Iris pigment epithelial cell (primary cell): ENCODE measurements at regions not wholly inside any gene's neighbourhood (a gene's known extent, or its start where the extent isn't known, plus 50 kb on each side); places are given as distances from the start of the nearest gene placed in this dataset.
A peak's percentile ranks its signal among the peaks of the same experiment; 100 is the strongest.

Source experiments
- DNase-seq: peaks from one replicate; pipeline ENCODE4 v3.0.0-alpha.2; 2011; ENCODE audit warnings: low read depth

DNA sequence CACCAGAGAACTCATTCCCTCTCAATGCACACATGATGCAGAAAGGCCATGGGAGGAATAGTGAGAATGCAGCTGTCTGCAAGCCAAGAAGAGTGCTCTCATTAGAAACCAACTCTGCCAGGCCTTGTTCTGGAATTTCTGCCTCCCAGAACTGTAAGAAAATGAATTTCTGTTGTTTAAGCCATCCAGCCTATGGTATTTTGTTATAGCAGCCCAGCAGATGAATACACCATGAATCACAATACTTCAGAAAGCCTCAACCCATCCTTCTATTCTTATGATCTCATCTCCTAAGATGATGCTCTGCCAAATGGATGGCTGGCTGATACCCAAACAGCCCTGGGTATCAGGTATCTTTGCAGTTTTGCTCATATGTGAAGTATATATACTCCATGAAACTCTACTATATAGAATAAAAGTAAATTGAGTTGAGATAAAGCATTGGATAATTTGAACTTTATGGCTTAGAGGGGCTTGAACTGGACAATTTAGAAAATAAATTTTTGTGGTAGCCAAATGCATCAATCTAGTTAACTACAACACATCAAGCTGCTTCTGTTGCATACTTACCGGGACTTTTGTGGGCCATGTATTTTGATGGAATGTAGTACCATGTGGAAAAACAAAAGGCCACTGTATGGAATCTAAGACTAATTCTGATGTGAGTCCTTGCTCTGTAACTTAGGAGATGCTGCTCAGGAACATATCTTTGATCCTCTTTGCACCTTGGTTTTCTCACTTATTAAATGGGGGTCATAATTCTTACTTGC lies 245.9 kb downstream of the HS3ST1 start:
- peak; percentile 48 for DNase-seq

DNA sequence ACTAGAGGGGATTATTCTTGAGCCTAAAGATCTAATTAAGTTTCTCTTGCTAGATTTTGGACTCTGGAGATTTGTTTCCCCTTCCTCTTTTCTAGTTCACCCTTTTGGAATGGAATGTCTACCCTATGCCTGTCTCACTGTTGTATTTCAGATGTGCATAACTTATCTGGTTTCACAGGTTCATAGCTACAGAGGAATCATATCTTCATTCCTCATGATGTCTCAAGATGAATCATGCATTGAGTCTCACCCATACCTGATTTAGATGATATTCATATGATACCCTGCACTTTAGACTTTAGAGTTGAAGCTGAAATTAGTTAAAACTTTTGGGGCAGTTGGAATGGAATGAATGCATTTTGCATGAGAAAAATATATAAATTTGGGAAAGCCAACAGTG lies 246.7 kb downstream of the HS3ST1 start:
- no peak for DNase-seq

DNA sequence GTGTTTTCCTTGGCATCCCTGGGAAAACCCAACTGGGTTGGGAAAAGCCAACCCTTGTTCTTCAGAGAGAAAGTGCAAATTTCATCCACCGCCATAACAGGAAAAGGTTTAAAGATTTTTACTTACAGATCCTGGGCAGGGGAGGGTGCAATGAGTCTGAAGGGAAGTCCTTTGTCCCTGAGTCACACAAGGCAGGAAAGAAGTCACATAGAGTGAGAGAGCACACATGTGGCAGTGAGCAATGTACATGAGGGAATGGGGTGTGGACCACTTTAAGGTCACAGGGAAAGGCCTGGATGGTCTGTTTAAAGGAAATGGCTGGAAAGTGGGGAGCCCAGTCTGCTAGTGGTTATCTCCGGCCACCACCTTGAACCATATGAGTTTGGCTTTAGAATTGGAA lies 248.9 kb downstream of the HS3ST1 start:
- no peak for DNase-seq

DNA sequence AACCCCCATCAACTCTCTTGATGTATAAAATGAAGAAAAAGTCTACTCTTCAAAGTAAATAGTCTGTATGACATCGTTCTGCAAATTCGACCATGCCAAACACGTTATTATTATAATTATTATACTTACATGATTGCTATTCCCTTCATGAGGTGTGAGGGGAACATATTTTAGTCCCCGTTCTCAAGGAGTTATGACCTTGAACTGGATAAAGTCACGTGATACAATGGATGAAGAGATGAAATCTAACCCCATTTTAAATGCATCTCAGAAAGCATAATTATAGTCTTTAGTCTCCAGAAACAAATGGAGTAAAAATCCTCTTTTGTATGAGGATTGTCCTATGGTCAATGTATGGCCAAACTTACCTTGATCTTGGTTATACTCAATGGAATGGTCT lies 250.3 kb downstream of the HS3ST1 start:
- no peak for DNase-seq

DNA sequence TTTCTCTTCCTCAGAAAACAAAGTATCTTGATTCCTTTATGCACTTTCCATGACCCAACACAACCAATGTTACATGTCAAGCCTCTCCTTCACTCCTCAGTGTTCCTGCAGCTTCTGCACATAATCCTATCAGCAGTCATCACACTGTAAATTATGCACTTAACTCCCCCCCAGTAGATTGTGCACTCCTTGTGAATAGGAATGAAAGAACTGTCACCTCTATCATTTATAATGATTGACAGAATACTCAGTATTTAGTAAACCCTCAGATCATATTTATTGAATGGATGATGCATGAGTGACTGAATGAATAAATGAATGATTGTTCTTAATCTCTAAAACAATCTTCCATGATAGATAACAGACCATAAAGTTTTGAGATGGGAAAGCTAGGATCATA lies 253.3 kb downstream of the HS3ST1 start:
- DNase-seq = no peak

DNA sequence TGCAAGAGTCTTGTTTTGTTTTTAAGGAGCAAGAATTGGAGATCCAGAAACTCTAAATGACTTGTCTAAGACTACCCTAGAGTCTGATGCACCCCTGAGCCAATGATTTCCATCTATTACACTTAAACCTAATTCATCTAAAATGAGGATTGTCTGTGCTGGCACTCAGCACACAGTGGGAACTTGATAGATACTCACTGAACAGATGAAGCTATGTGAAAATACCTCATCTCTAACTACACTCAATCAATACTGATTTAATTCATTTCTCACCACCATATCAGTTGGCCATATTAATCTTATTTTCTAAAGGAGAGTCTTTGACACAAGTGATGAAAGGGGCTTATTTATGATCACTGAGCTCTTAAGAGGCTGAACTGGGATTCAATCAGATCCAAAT lies 262.1 kb downstream of the HS3ST1 start:
- DNase-seq = no peak

DNA sequence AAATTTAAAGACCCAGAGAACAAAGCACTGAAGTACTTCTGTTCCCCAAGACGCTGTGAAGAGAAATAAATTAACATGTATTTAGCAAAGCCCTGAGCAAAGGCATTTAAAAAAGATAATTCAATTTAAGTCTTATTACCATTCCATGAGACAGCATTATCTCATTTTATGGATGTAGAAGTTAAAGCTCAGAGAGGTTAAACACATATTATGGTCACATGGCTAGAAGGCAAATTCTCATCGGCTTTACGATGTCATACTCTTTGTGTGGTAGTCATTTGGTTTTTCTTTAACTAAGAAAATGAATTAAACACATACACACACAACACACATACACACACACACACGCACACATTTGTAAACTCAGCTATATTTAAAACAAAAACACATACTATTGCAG lies 262.7 kb downstream of the HS3ST1 start:
- DNase-seq = no peak

DNA sequence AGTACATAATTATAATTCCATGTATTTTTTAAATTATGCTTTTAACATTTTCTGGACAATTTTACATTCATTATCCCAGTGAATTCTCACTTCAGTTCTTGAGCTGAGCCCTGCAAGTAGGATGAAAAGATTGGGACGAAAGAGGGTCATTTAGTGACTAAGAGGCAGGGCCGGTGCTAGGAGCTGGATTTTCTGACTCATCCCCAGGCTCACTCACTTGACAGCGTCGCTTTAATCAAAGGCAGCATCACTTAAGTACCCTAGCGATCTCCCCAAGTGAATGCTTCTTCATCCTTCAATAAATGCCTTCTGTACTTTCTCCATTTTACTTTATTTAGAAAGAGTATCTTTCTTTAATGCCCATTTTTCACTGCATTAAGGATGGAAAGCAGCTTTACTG lies 263.6 kb downstream of the HS3ST1 start:
- DNase-seq = peak; percentile 6

DNA sequence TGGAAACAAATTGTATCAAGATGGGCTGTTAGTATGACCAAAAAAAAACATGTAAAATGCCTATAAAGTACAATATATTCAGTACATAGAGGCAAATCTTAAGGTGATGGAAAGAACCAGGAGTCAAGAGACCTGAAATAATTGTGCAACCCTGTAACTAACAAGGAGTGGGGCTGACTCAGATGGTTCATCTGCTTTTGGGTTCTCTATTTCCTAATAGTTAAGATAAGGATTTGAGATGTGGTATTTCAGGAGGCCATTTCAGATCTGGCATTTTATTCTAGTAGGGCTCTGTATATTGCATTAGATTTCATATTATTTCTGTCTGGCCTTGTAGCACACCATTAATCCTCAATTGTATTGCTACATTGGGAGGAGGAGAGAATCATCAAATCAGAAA lies 268.4 kb downstream of the HS3ST1 start:
- no peak for DNase-seq

DNA sequence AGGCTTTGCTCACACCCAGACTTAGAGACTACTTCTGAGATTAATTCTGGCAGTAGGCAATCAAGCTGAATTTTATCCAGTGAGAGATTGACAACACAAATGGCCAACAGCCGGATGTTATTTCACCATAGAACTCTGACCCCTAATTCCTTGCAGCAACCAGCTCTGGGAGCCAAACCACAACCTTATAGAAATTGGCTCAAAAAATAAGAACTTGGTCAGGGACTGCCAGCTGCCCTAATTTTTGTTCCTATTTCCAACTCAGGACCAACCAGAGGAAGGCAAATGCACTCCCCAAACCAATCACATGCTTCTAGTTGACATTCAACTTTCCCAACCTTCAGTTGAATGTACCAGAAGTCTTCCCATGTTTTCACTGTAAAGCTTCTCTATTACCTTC lies 269.7 kb downstream of the HS3ST1 start:
- DNase-seq = no peak

DNA sequence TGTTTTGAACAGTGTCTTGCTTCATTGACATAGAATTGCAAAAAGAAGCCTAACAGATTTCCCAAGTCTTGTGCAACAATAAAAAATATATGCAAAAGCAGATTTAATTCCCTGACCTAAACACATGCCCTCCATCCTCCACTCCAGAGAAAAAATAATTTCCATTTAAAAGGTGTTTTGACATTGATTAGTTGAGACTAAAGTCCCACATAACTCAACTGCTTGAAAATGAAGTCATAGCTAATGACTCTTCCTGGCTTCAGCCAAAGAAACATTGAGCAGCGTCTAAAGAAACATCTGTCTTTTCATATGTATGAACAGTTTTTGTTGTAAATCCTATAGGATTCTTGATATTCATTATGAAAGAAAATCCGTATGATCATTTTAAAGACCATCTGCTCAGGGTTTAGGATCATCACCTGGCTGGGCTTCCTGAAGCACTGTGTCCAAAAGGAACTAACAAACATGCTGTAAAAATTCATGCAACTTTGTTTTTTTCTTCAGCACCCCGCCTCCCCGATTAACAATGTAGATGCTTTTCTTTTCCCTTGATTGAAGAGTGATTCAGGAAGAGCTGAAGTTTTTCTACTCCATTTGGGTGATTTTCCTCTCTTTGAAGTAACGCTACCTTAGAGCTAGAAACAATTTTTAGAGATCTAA lies 273.4 kb downstream of the HS3ST1 start:
- no peak for DNase-seq

DNA sequence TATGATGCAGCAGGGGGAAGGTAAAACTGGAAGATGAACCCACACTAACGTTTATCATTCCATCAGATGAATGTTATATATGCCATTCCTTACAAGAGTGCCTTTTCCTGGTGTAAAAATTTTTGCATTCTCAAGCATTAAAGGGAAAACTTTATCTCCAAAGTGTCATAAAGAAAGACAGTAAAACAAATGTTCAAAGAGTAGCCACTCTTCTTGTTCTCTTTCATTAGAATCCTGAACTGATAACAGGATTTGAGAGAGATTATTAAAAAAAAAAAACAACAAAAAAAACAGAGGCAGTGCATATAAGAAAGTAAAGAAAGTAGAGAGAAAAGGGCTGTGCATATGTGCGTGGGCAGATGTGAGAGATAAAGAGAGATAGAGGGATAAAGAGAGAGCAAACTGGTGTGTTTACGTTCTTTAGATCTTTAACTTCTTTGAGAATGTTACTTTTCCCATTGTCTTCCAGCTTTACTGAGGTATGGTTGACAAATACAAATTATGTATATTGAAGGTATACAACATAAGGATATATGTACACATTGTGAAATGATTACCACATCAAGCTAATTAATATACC lies 275.4 kb downstream of the HS3ST1 start:
- DNase-seq = no peak

DNA sequence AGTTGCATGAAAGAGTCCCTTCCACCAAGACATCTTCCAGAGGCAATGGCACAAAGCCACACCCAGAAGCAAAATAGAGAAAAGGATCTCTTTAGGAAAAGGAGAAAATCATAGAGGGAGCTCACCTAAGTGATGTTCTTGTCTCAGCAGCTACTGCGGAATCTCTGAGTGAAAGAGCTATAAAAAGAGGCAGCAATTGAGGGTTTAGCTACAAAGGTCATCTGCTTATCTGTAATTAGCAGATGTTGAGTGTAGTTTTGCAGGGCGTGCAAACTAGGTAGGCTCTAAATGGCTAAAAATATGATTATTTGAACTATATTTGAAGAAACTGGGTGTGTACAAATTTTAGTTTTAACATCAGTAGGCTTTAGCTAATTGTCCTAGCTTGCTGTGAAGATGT lies 276.0 kb downstream of the HS3ST1 start:
- no peak for DNase-seq

DNA sequence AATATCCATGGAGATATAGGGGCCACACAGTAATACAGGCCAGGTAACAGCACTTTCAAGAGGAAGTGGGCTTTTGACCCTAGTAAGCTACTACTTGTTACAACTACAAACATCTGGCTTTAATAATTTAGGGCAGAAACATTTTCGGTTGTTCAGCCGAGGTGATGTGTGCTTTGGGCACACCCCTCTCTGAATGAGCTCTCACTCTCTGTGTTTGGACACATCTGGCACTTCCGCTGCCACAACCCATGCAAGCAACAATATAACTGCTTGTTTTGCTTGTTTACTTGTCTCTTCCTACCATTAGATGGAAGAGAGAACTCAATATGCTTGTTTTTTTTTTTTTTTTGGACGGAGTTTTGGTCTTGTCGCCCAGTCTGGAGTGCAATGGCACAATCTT lies 277.2 kb downstream of the HS3ST1 start:
- DNase-seq = no peak

DNA sequence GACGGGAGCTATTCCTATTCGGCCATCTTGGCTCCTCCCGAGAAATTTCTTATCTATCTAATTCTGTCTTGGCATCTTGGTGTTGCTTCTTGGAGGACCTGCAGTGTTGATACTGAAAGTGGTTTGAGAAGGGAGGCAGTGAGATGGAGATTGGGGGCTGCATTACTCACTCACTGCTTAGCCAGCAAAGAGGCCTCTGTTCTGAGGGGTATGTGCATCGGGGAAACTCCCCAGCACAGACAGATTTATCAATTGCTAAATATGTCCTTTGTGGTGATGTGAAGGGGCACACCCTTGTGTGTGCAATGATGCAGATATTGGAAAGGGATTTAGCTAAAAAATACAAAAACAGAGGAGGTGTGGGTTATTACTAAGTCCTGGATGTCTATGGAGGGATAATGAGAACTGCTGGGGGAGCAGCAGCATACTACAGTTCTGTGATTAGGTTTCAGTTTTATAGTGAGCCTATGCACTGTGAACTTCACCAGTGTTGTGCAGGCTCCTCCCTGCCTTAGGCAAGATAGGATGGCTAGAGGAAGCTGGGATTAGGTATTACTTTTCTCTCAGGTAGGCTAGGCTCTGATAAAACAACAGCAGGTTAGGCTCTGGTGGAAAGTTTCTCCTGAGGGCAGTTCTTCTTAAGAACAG lies 279.0 kb downstream of the HS3ST1 start:
- no peak for DNase-seq

DNA sequence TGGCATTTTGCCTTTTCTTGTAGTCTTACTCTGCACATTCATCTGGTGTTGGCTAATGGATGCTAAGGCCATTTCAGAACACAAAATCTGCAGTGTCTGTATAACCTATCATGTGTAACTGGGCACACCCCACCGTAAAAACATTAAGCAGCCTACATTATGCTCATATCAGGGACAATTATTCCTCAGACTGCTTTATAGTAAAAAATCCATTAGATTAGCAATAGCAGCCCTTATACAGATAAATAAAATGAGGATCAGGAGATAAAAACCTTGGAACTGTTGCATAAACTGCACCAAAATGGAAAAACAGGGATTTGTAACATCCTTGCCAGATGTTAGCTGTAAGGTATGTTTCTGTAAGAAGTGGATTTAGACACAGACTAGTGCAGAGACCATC lies 288.8 kb downstream of the HS3ST1 start:
- DNase-seq = no peak

DNA sequence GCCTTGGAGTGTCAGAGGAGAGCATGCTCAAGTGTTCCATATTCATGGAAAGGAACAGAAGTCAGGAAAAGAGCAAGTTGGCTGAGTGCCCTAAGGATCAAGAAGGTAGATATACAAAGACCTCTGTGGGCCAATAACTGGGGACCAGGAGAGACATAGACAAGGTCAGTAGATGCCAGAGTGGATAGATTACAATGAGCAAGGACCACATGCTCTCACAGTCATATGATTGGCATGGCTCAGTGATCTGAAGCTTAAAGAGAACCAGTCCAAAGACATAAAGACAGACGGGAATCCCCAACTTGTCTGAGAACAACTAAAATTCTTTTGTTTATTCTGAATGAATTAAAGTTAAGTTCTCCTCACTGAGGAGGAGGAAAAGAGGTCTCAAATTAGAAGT lies 289.7 kb downstream of the HS3ST1 start:
- no peak for DNase-seq

DNA sequence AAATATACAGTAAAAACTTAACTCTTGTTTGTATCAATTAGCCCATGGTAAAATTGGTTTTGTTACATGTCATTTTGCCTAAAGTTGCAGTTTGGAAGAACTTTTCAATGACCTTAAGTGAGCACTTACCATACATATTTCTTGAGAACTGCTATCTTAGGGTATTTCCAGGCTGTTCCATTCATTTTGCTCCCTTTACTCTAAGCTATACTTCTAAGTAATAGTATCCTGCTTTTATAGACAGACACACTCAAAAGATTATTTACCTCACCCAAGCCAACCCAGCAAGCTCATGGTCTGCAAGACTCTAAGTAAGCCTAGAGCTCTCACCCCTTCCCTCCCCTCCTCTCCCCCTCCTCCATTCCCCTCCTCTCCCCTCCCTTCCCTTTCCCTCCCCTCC lies 294.0 kb downstream of the HS3ST1 start:
- no peak for DNase-seq

DNA sequence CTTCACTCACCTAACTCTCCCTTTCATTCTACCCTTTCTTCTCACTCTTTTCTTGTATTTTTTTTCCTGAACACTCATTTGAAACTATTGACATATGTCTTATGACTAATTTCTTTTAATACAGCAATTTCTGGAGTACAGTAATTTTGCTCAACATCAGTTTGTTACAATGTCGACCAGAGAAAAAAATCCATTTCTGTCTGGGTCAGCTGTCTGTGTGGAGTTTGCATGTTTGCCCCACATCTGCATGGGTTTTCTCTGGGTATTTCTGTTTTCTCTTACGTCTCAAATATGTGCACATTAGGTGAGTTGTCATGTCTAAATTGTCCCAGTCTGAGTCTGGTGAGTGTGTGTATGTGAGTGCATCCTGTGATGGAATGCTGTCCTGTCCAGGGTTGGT lies 294.8 kb downstream of the HS3ST1 start:
- no peak for DNase-seq

DNA sequence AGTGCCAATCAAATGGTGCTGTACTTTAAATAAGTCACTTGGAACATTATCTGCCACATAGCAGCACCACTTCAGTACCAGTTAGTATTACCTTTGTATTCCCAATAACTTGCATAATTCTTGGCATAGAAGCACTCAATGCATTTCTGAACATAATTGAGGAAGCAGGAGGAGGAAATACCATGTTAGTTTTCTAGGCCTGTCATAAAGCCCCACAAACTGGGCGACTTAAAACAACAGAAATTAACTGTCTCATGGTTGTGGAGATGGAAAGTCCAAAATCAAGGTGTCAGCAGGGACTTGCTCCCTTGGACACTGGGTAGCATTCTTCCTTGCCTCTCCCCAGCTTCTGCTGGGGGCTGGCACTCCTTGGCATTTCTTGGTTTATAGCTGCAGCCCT lies 296.2 kb downstream of the HS3ST1 start:
- DNase-seq = no peak

DNA sequence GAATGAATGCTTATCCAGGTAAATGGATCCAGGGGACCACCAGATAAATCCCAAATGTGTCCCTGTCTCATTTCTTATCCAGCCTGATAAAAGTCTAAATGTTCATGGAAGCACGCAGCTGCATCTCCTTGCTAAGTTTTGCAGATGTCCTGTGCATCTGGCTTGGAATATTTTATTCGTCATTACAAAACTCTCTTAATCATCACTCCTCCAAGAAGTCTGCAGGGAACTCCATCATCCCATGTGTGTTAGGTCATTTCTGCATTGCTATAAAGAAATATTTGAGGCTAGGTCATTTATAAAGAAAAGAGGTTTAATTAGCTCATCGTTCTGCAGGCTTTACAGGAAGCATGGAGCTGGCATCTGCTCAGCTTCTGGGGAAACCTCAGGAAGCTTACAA lies 297.2 kb downstream of the HS3ST1 start:
- DNase-seq = no peak

DNA sequence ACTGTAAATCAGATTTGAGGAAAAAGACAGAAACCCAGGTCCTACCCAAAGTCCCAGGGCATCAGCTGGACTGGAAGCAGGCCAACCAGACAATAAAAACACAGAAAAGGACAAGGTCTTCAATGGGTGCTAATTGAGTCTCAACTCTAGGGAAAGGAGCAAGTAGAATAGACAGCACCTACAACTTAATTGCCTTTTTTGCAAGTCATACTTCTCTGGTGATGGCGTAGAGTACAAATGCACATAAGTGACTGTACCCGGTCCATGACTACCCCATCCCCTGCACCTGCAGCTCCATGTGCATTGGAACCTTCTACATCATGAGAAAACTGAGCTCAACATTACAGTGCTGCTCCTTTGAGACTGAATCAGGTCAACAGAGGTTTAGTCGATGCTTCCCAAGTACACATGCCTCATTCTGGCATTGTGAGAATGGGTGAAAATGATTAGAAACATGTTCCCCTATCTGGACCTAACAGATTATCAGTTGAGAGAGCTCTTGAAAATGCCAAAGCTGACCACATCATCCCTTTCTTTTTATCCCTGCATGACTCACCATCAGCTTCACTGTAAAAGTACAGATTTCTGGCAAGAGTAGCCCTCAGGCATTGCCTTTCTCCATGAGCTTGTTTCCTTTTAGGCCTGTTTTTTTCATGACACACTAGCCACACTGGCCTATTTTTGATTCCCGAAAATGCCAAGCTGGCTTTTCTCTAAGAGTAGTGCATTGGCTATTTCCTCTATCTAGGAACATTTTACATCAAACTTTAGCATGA lies 298.3 kb downstream of the HS3ST1 start:
- DNase-seq = peak; percentile 63
